Muscle of arm (tissue), 1 donor: ENCODE measurements at regions not wholly inside any gene's neighbourhood (a gene's known extent, or its start where the extent isn't known, plus 50 kb on each side); places are given as distances from the start of the nearest gene placed in this dataset.

Source experiments
- DNase-seq: peaks from one replicate; pipeline ENCODE4 v3.0.0-alpha.2; 2013

DNA sequence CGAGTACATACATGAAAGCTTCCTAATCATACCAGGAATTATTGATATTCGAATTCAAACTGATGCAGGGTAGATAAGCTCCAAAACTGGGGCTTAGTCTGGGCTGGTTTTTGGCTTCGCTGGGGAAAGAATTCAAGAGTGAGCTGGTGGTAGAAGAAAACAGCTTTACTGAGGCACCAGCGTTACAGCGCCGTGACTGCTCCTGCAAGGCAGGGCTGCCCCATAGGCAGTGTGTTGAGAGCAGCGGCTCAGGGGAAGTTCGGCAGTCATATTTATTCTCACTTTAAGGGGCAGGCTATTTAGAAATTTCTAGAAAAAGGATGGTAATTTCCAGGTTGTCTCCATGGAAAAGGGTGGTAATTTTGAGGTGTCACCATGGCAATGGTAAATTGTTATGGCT is 292.6 kb upstream of the TCF4 start:
- DNase-seq, result no peak

DNA sequence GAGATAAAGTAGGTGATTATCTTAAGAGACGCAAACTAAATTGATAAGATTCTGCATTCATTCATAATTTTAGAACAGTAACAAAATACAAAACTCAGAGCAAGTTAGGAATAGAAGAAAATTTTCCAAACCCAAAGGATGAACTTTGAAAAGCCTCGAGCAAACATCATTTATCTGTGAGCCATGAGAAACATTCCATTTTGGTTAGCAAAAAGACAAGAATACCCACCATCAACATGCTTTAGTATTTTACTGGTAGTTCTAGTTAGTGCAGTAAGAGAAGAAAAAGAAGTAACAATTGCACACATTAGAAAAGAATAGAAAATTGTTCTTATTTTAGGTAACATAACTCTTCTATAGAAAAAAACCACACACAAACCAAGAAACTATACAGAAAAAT is 291.3 kb upstream of the TCF4 start:
- no peak for DNase-seq

GRCh38 chr18:55878224-55878623 is 290.2 kb upstream of the TCF4 start:
- no peak for DNase-seq

- no peak for DNase-seq
Observed at GRCh38 chr18:55877321-55877720, 289.3 kb upstream of the TCF4 start.

DNA sequence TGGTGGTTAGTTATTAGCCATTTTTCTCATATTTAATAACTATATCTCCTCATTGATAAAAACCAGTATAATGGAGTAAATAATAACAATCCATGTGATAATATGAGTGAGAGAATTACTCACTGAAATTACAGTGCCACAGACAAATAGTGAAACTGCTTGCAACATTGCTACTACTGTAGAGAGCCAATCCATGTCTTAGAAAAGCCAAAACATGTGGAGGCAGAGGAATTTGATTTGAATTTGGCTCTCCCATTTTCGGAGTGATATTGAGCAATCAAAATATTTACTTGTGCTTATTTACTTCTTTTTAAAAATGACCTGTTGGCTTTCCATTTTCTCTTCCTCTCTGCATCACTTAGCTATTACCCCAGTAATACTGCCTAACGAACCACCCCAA is 288.3 kb upstream of the TCF4 start:
- no peak for DNase-seq

DNA sequence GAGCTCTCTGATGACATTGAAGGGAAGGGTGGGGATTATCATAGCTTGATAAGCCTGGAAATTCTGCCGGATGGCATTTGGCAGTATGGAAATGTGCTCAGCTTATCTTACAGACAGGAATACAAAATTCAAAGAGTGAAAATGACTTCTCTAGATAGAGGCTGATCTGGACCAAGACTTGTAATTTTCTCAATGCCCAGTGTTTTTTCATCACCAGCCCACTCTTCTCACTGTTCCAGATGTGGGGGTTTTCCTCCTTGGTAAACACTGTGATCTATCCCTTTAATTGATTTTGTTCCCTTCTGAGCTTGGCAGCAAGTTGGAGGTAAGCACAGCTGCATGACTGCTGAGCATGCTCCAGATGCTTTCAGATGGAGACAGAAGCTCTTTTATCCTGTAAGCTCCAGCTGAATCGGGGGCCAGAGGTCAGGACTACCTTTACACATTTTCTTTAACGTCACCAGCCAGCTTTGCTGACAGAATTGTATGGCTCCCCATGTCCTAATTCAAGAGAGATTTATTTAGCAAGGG is 287.4 kb upstream of the TCF4 start:
- DNase-seq, result no peak

DNA sequence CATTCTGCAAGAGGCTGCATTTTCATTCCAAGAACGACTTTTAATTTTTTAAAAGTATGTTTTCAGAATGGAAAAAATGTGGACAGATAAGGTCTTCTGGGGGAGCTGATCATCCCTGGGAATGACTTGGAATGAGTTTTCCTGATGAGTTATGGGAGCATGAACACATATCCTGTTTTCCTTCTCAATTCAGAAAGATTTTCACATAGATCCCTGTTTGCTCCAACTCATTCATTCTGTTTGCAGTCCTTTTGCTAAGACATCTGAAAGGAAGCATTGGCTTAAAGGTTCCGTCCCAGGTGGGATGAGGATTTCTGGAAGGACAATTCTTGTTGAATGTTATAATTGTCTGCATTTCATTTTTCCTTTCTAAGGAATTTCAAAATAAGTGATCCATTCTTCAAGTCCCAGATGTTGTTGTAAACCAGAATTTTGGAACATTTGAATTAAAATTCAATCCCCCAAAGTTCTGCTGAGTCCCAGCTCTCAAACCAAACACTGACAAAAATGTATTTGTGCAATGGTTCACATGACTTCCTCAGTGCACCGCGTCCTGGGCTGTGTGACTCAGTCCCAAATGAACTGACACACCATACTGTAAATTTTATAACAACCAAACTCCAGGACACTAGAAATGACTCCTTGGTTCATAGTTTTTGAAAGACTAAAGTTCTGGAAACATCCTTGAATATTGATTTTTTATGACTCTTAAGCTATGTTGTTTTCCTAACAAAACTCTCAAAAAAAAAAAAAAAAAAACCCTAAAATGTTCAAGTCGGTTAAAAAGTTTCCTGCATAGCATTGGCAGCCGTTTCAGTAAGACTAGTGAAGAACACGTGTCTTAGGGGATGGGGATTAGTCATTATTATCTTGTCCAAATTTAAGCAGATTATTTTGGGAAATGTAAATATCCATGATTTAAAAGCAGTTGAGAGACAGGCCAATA is 281.8 kb upstream of the TCF4 start:
- peak; percentile 88 for DNase-seq

- no peak for DNase-seq
Observed at GRCh38 chr18:55868909-55869308, 280.9 kb upstream of the TCF4 start.

DNA sequence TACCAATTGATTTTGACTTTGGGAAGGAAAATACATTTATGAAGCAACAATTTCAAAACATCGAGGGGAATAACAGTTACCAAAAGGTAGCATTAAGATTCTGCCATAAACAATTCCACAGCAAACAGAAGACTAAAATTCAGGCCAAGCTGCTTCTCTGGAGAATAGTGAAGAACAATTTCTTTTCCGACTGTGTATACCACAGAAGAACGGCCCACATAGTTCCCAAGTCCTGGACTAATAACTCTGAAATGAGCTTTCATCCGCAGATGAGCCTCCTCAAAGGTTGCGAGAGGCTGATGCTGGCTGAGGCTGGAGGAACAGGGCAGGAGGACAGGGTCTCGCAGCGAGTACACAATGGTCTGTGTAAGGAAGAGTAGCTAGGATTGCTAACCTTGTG is 278.9 kb upstream of the TCF4 start:
- no peak for DNase-seq

GRCh38 chr18:55866006-55866405 is 278.0 kb upstream of the TCF4 start:
- DNase-seq, result no peak

- DNase-seq, result no peak
Observed at GRCh38 chr18:55864281-55864680, 276.3 kb upstream of the TCF4 start.

GRCh38 chr18:55863876-55864275 is 275.9 kb upstream of the TCF4 start:
- DNase-seq, result peak; percentile 62

DNA sequence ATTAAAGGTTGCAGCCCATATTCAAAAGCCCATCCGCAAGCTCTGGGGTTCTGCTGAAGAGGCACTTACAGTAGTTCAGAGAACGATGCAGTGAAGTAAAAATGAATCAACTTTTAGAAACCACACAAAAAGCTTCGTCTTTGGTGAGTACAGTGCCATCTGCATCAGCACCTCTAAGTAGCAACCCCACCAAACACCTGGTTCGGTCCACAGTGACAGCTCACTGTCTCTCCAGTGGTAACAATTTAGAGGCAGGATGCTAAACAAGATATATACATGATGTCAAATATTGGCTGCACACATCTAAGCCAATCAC is 275.4 kb upstream of the TCF4 start:
- DNase-seq, result no peak

GRCh38 chr18:55862693-55863390 is 274.9 kb upstream of the TCF4 start:
- no peak for DNase-seq

DNA sequence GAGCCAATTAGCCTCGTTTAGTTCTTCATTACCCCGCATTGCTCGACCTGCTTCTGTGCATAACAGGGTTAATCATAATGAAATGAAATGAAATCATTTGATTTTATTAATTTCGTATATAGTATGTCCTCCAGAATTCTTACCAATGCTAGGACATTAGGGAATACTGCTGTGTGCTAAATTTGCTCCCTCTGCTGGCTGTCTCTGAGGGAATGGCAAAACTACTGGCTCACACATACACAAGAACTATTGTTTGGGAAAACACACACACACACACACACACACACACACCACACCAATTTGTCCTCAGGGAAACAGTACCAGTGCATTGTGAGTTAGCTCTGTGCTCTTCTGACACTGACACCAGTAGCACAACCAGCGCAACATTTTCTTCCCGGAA is 273.3 kb upstream of the TCF4 start:
- no peak for DNase-seq

- DNase-seq, result no peak
Observed at GRCh38 chr18:55858661-55859515, 270.9 kb upstream of the TCF4 start.

- no peak for DNase-seq
Observed at GRCh38 chr18:55857956-55858355, 270.0 kb upstream of the TCF4 start.

DNA sequence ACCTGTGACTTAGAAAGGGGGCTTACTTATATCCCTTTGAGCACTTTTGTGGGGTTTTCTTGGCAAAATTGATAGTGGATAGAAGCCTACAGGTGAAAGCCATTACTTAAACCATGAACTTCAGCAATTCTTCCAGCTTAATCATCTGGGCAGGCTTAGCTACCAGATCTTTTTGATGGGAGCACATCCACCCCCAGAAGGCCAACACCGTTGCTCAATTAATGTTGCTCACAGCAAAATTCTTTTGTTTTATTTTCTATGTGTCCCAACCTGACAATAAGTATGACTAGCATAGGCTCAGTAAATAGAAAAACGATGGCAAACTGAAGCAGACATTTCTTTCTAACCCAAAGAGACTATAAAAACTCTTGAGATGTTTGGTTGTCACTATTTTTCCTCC is 269.4 kb upstream of the TCF4 start:
- no peak for DNase-seq

DNA sequence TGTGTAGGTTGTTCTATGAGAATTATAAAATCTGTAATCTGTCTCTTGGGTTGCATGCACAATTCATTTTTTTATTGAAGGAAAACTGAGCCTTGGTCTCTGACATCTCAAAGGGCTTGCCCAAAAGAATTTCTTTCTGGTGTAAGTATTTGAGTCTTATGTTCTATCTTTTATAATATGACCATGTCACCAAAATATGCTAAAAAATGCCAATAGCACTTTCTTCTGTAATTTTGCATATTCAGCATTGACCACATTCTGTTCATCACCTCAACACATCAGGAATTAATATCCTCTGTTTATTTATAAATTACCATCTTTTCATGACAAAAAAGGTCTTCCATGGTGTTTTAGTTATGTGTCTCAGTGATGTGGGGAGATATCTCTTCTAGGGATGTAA is 268.7 kb upstream of the TCF4 start:
- no peak for DNase-seq

- DNase-seq, result no peak
Observed at GRCh38 chr18:55856229-55856628, 268.2 kb upstream of the TCF4 start.

DNA sequence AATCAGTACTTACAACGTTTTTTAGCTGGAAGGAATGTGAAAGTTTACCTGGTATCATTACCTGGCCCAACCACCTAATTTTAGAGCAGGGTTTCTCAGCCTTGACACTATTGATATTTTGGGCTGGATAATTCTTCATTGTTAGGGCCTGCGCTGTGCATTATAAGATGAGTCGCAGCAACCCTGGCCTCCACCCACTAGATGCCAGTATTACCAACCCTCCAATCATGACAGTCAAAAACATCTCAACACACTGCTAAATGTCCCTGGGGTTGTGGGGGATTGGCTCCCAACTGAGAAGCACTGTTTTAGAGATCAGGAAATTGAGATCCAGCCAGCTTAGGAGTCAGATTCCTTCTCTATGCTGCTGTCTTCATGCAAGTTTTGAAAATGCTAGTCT is 265.3 kb upstream of the TCF4 start:
- DNase-seq, result no peak

- no peak for DNase-seq
Observed at GRCh38 chr18:55850904-55851303, 262.9 kb upstream of the TCF4 start.
